Ascending aorta (tissue), 2 donors: ENCODE measurements at regions not wholly inside any gene's neighbourhood (a gene's known extent, or its start where the extent isn't known, plus 50 kb on each side); places are given as distances from the start of the nearest gene placed in this dataset.

Source experiments
- DNase-seq, 2 donors: peaks; one replicate each; pipeline ENCODE4 v3.0.0-alpha.2; 2019; ENCODE audit warnings: low spot score in 2 of 2
- H3K27ac ChIP-seq, 2 donors: fragments of 200-600 bp; sonication (generic); one replicate each; pipeline ENCODE4 v1.5.1; 2016 to 2017; ENCODE audit warnings: mild to moderate bottlenecking in 1 of 2
- H3K27me3 ChIP-seq: fragments of 200-600 bp; sonication (generic); one replicate; pipeline ENCODE4 v1.5.1; 2017
- H3K36me3 ChIP-seq, 2 donors: fragments of 200-600 bp; sonication (generic); one replicate each; pipeline ENCODE4 v1.5.1; 2016
- H3K4me1 ChIP-seq, 2 donors: fragments of 200-600 bp; sonication (generic); one replicate each; pipeline ENCODE4 v1.5.1; 2016 to 2017; ENCODE audit warnings: mild to moderate bottlenecking in 1 of 2
- H3K4me3 ChIP-seq, 2 donors: fragments of 200-600 bp; sonication (generic); one replicate each; pipeline ENCODE4 v1.5.1; 2016 to 2017; ENCODE audit warnings: mild to moderate bottlenecking in 1 of 2
- H3K9me3 ChIP-seq, 2 donors: fragments of 200-600 bp; sonication (generic); one replicate each; pipeline ENCODE4 v1.5.1; 2016
- CTCF ChIP-seq, 3 experiments: fragments of 200-600 bp in 2 of 3; fragments of 450-650 bp in 1 of 3; sonication (generic) in 2 of 3; IDR thresholded peaks; one replicate each; pipeline ENCODE4 v1.5.1; 2016 to 2019; ENCODE audit warnings: antibody characterized with exemption in 3 of 3, mild to moderate bottlenecking in 1 of 3, moderate library complexity in 1 of 3
- intact Hi-C: fragments of 100-400 bp; cut with DNase I; formaldehyde crosslinking; loops from one replicate; pipeline ENCODE4 v1.15.1; 2023

- Histone ChIP-seq H3K36me3 (no peaks in the 10 kb centered on the region), H3K9me3 (no peaks in the 10 kb centered on the region), H3K4me1 (no peaks in the 10 kb centered on the region), H3K27ac (no peak overlapping the region), H3K4me3 (no peak overlapping the region), H3K27me3 (no peaks in the 10 kb centered on the region)
- intact Hi-C loops, result no loop called here
- no peak for DNase-seq
- no peak for TF ChIP-seq CTCF (IDR thresholded peaks at IDR 0.05)
Measured at GRCh38 chr4:126061655-126062054, 746.9 kb downstream of the FAT4 start.

- no peak overlapping the region for H3K4me3 ChIP-seq
- no peak overlapping the region for H3K27ac ChIP-seq
- H3K36me3 ChIP-seq, result no peaks in the 10 kb centered on the region
- H3K9me3 ChIP-seq, result no peaks in the 10 kb centered on the region
- no peaks in the 10 kb centered on the region for H3K27me3 ChIP-seq
- TF ChIP-seq CTCF (IDR thresholded peaks at IDR 0.05), result no peak
- H3K4me1 ChIP-seq, result no peaks in the 10 kb centered on the region
- DNase-seq, result no peak
- intact Hi-C loops, result no loop called here
Measured at GRCh38 chr4:126065016-126065415, 750.3 kb downstream of the FAT4 start.

GRCh38 chr4:126071346-126072333 lies 756.9 kb downstream of the FAT4 start:
- Histone ChIP-seq H3K27ac (no peak overlapping the region), H3K9me3 (no peaks in the 10 kb centered on the region), H3K4me1 (no peaks in the 10 kb centered on the region), H3K36me3 (no peaks in the 10 kb centered on the region), H3K4me3 (no peak overlapping the region), H3K27me3 (no peaks in the 10 kb centered on the region)
- TF ChIP-seq CTCF (IDR thresholded peaks at IDR 0.05), result no peak
- DNase-seq, result no peak
- intact Hi-C loops, result no loop called here

- no peaks in the 10 kb centered on the region for H3K4me1 ChIP-seq
- no peaks in the 10 kb centered on the region for H3K27me3 ChIP-seq
- no peaks in the 10 kb centered on the region for H3K9me3 ChIP-seq
- no peak overlapping the region for H3K27ac ChIP-seq
- DNase-seq, result no peak
- H3K4me3 ChIP-seq, result no peak overlapping the region
- TF ChIP-seq CTCF (IDR thresholded peaks at IDR 0.05), result no peak
- intact Hi-C loops, result no loop called here
- no peaks in the 10 kb centered on the region for H3K36me3 ChIP-seq
Measured at GRCh38 chr4:126081336-126081735, 766.6 kb downstream of the FAT4 start.

GRCh38 chr4:126086041-126086440 lies 771.3 kb downstream of the FAT4 start:
- Histone ChIP-seq H3K4me1 (no peaks in the 10 kb centered on the region), H3K36me3 (no peaks in the 10 kb centered on the region), H3K27ac (no peak overlapping the region), H3K9me3 (no peaks in the 10 kb centered on the region), H3K27me3 (no peaks in the 10 kb centered on the region), H3K4me3 (no peak overlapping the region)
- DNase-seq, result no peak
- intact Hi-C loops, result no loop called here
- no peak for TF ChIP-seq CTCF (IDR thresholded peaks at IDR 0.05)
